ENCODE measurements at regions not wholly inside any gene's neighbourhood (a gene's known extent, or its start where the extent isn't known, plus 50 kb on each side); places are given as distances from the start of the nearest gene placed in this dataset.
A peak's percentile ranks its signal among the peaks of the same experiment; 100 is the strongest.
"Not testable (repeated sequence)": the region's sequence is repeated elsewhere in the genome, so short reads cannot be mapped to it uniquely, and the experiment has no call there.

GRCh38 chr6:134642279-134642678, 307.6 kb downstream of the ALDH8A1 start:
- DNase-seq (ENCODE audit: low read depth in 4 of 4, low spot score in 3 of 4), result peak in 3 of 4 donors; percentile 24 to 29 (median 26)

- DNase-seq (ENCODE audit: low read depth in 4 of 4, low spot score in 3 of 4), result peak; percentile 25 to 41 (median 35)
Observed at GRCh38 chr6:134640975-134641429, 308.9 kb downstream of the ALDH8A1 start.

- DNase-seq (ENCODE audit: low read depth in 4 of 4, low spot score in 3 of 4), result no peak
Observed at GRCh38 chr6:134640229-134640628, 309.7 kb downstream of the ALDH8A1 start.

DNA sequence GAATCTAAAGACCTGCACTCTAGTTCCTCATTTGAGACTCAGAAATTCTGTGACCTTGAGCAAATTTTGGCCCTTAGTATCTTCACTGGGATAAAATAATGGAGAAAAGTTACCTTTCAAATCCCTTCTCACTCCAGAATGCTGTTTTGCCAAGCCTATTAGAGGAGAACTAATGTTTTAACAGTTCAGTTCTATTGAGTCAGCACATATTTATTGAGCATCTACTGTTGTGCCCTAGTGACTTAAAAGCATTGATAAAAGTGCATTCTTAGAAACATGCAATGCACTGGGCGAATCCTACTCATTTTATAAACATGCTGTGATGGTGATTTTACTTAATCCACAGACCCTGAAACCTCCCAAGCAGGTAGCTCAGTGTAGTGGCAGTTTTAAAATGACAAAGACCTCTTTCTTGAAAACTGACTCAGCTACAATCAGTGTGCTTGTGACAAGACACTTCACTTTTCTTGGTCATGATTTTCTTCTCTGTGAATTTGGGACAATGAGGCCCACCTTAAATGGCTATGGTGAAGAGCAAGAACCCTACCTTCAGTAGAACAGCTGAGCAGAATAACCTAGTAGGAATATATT, 312.0 kb downstream of the ALDH8A1 start:
- DNase-seq (ENCODE audit: low read depth in 4 of 4, low spot score in 3 of 4), result no peak

GRCh38 chr6:134637282-134637681, 312.6 kb downstream of the ALDH8A1 start:
- DNase-seq (ENCODE audit: low read depth in 4 of 4, low spot score in 3 of 4), result no peak

GRCh38 chr6:134636186-134636799, 313.6 kb downstream of the ALDH8A1 start:
- DNase-seq (ENCODE audit: low read depth in 4 of 4, low spot score in 3 of 4), result no peak

- no peak for DNase-seq (ENCODE audit: low read depth in 4 of 4, low spot score in 3 of 4)
Observed at GRCh38 chr6:134634966-134635365, 314.9 kb downstream of the ALDH8A1 start.

DNA sequence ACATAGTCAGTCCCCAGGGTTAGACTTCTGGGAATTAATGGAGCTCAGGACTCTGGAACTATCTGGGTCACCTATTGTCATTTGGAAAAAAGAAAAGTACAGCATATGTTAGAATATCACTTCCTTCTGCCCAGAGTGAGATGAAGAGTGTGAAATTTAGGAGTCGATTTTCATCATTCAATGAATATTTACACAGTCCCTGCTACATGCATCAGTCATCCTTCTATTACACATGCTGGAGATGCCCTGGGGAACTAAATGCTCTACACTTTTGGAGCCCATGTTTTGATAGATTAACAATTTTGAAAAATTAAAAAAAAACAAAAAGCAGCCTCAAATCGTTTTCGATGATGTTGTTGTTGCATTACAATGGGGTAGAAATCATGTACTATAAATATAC, 315.4 kb downstream of the ALDH8A1 start:
- no peak for DNase-seq (ENCODE audit: low read depth in 4 of 4, low spot score in 3 of 4)

DNA sequence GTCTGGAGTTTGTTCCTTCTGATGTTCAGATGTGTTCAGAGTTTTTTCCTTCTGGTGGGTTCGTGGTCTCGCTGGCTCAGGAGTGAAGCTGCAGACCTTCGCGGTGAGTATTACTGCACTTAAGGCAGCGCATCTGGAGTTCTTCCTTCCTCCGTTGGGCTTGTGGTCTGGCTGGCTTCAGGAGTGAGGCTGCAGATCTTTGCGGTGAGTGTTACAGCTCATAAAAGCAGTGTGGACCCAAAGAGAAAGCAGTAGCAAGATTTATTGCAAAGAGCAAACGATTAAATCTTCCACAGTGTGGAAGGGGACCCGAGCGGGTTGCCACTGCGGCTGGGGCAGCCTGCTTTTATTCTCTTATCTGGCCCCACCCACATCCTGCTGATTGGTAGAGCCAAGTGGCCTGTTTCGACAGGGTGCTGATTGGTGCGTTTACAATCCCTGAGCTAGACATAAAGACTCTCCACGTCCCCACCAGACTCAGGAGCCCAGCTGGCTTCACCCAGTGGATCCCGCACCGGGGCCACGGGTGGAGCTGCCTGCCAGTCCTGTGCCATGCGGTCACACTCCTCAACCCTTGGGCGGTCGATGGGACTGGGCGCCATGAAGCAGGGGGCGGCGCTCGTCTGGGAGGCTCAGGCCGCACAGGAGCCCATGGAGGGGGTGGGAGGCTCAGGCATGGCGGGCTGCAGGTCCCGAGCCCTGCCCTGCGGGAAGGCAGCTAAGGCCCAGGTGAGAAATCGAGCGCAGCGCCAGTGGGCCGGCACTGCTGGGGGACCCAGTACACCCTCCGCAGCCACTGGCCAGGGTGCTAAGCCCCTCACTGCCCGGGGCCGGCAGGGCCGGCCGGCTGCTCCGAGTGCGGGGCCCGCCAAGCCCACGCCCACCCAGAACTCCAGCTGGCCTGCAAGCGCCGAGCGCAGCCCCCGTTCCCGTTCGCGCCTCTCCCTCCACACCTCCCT, 315.3 kb upstream of the SGK1 start:
- DNase-seq (ENCODE audit: low read depth in 4 of 4, low spot score in 3 of 4), result not testable (repeated sequence)

GRCh38 chr6:134632024-134632423, 314.1 kb upstream of the SGK1 start:
- DNase-seq (ENCODE audit: low read depth in 4 of 4, low spot score in 3 of 4), result no peak

GRCh38 chr6:134631398-134631924, 313.5 kb upstream of the SGK1 start:
- DNase-seq (ENCODE audit: low read depth in 4 of 4, low spot score in 3 of 4), result no peak

- no peak for DNase-seq (ENCODE audit: low read depth in 4 of 4, low spot score in 3 of 4)
Observed at GRCh38 chr6:134630508-134631121, 312.7 kb upstream of the SGK1 start.

GRCh38 chr6:134628154-134628553, 310.2 kb upstream of the SGK1 start:
- no peak for DNase-seq (ENCODE audit: low read depth in 4 of 4, low spot score in 3 of 4)

GRCh38 chr6:134627707-134628106, 309.8 kb upstream of the SGK1 start:
- no peak for DNase-seq (ENCODE audit: low read depth in 4 of 4, low spot score in 3 of 4)

DNA sequence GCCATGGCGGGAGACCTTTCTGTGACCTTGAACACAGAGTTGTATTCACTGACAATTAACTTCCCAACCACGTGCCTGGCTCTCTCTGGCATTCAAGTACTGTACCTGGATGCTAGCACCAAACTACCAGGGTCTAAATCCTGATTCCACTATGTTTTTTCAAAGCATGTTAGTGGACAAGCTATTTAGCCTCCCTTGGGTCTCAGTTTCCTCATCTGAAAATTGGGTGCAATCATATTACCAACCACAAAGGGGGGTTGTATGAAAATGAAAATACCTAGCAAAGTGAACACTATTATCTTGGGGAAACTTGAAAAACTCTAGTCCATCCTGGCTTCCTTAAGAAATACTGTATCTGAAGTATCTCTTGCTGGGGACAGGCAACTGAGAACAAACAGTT, 308.7 kb upstream of the SGK1 start:
- no peak for DNase-seq (ENCODE audit: low read depth in 4 of 4, low spot score in 3 of 4)

- no peak for DNase-seq (ENCODE audit: low read depth in 4 of 4, low spot score in 3 of 4)
Observed at GRCh38 chr6:134626086-134626485, 308.2 kb upstream of the SGK1 start.

- DNase-seq (ENCODE audit: low read depth in 4 of 4, low spot score in 3 of 4), result no peak
Observed at GRCh38 chr6:134624781-134625180, 306.9 kb upstream of the SGK1 start.

DNA sequence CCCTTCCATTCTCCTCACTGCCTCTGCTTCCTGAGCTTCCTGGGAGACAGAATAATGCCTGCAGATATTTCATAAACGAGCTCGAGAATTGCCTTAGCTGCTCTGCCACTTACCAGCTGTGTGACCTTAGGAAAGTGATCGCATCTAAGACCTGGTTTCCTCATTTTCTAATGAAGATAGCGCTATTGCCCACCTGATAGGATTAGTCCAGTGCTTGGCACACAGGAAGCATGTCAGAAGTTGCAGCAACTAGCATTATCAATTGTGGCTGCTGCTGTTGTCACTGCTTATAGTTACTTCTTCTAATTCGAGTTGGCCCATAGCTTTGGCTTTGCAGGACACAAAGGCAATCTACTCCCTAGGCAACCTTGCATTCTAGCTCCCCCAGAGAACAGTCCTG, 305.5 kb upstream of the SGK1 start:
- DNase-seq (ENCODE audit: low read depth in 4 of 4, low spot score in 3 of 4), result no peak

DNA sequence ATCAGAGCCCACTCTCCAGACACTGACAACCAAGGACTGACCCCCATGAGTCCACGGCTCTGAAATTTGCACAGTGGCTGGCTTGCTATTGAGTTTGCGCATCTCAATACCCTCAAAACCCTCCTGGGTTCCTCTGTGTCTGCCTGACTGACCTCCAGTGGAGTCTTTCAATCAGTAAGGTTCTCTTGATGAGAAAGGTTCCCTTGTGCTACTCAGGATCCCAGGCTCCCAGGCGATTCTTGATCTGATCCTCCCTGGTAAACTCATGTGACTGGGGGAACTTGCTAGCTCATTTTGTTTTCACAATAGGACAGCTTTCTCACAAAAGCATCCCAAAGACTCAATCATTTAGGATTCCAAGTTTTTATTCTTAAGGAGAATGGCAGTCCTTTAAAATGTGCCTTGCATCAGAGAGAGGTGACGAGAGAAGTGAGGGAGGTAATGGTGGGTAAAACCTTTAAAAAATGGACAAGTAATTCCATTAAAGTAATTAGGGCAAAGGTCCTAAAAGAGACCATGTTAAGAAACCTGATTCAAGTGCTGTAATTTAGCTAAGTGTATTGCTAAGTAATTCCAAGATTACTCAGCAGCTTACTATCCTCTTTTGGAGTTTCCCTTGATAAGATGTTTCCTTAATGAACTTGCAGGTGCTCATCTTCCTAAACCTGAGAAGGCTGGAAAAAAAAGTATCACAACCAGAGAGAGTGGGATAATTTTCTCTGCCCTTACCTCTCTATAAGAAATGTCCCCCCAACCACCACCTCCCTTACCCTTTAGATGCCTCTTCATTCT, 304.7 kb upstream of the SGK1 start:
- DNase-seq (ENCODE audit: low read depth in 4 of 4, low spot score in 3 of 4), result no peak

DNA sequence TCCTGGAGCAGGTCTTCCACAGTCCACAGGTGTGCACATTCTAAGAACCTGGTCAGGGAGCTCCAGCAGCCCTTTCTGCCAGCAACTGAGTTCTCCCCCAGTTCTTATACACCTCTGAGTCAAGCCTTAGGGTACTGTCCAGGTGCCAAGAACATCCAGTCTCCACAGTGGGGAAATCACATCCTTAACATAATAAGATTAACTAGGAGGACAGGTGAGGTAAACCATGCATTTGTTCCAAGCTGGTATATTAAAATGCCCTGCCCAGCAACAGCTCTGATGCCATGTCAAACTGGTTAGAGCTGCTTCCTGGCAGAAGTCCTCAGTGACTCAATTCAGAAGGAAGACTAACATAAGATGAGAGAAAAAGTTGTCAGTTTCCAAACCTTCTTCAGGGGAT, 303.9 kb upstream of the SGK1 start:
- no peak for DNase-seq (ENCODE audit: low read depth in 4 of 4, low spot score in 3 of 4)
